Astrocyte (in vitro differentiated cells and primary cell): ENCODE measurements at regions not wholly inside any gene's neighbourhood (a gene's known extent, or its start where the extent isn't known, plus 50 kb on each side); places are given as distances from the start of the nearest gene placed in this dataset.

Source experiments
- DNase-seq: peaks from one replicate; pipeline ENCODE4 v3.0.0-alpha.2; 2010; ENCODE audit warnings: low read depth
- FAIRE-seq: peaks from 2 replicates; lab custom pipeline; 2011; peaks lifted over from hg19 to GRCh38; lab: Jason Lieb, UNC
- H2AFZ ChIP-seq: 2 replicates; pipeline ENCODE4 v1.6.0; 2012; ENCODE audit warnings: low read depth, low read length, inconsistent platforms
- H3K27ac ChIP-seq: 2 replicates; pipeline ENCODE4 v1.5.1; 2011; ENCODE audit warnings: low read depth, low read length, inconsistent platforms
- H3K27me3 ChIP-seq: 2 replicates; pipeline ENCODE4 v1.6.0; 2011; ENCODE audit warnings: low read length, inconsistent platforms; ENCODE audit not compliant: insufficient read depth
- H3K36me3 ChIP-seq: 2 replicates; pipeline ENCODE4 v1.5.1; 2011; ENCODE audit warnings: low read length, inconsistent platforms; ENCODE audit not compliant: insufficient read depth
- H3K4me1 ChIP-seq: 2 replicates; pipeline ENCODE4 v1.5.1; 2011; ENCODE audit warnings: low read length, inconsistent platforms; ENCODE audit not compliant: insufficient read depth
- H3K4me2 ChIP-seq: 2 replicates; pipeline ENCODE4 v1.6.0; 2012; ENCODE audit warnings: low read length, inconsistent platforms
- H3K4me3 ChIP-seq: 2 replicates; pipeline ENCODE4 v1.5.1; 2011; ENCODE audit warnings: low read depth, mild to moderate bottlenecking, low read length, inconsistent platforms; ENCODE audit not compliant: insufficient read depth
- H3K79me2 ChIP-seq: 2 replicates; pipeline ENCODE4 v1.6.0; 2012; ENCODE audit warnings: mild to moderate bottlenecking, low read length, inconsistent platforms; ENCODE audit not compliant: insufficient read depth
- H3K9ac ChIP-seq: 2 replicates; pipeline ENCODE4 v1.6.0; 2012; ENCODE audit warnings: mild to moderate bottlenecking, low read length, inconsistent platforms
- H3K9me3 ChIP-seq: 2 replicates; pipeline ENCODE4 v1.5.1; 2012; ENCODE audit warnings: low read depth, mild to moderate bottlenecking, low read length, inconsistent platforms; ENCODE audit not compliant: insufficient read depth
- H4K20me1 ChIP-seq: 2 replicates; pipeline ENCODE4 v1.6.0; 2012; ENCODE audit warnings: low read length, inconsistent platforms; ENCODE audit not compliant: insufficient read depth
- H3K27ac Mint-ChIP-seq: one replicate; pipeline ENCODE4 v1.8.0; 2021; ENCODE audit warnings: mild to moderate bottlenecking, mixed read lengths; ENCODE audit not compliant: unreplicated experiment
- H3K27me3 Mint-ChIP-seq: one replicate; pipeline ENCODE4 v1.8.0; 2021; ENCODE audit warnings: low read depth, mixed read lengths; ENCODE audit not compliant: unreplicated experiment
- H3K36me3 Mint-ChIP-seq: one replicate; pipeline ENCODE4 v1.8.0; 2021; ENCODE audit warnings: low read depth, mixed read lengths; ENCODE audit not compliant: unreplicated experiment
- H3K4me1 Mint-ChIP-seq: one replicate; pipeline ENCODE4 v1.8.0; 2021; ENCODE audit warnings: low read depth, mixed read lengths; ENCODE audit not compliant: unreplicated experiment
- H3K4me3 Mint-ChIP-seq: one replicate; pipeline ENCODE4 v1.8.0; 2021; ENCODE audit warnings: mild to moderate bottlenecking, moderate library complexity, mixed read lengths; ENCODE audit not compliant: unreplicated experiment
- H3K9me3 Mint-ChIP-seq: one replicate; pipeline ENCODE4 v1.8.0; 2021; ENCODE audit warnings: mild to moderate bottlenecking, mixed read lengths; ENCODE audit not compliant: unreplicated experiment
- EZH2 ChIP-seq: IDR thresholded peaks from 2 replicates; pipeline ENCODE4 v1.6.1; 2012; ENCODE audit warnings: mild to moderate bottlenecking, low read length, inconsistent platforms; ENCODE audit not compliant: insufficient read depth
- TF ChIP-seq, protein P1 (sequence below): IDR thresholded peaks from 2 replicates; pipeline ENCODE4 v1.5.1; 2011; ENCODE audit warnings: low read depth, mild to moderate bottlenecking, inconsistent platforms, low read length, moderate library complexity; ENCODE audit not compliant: insufficient read depth

DNA sequence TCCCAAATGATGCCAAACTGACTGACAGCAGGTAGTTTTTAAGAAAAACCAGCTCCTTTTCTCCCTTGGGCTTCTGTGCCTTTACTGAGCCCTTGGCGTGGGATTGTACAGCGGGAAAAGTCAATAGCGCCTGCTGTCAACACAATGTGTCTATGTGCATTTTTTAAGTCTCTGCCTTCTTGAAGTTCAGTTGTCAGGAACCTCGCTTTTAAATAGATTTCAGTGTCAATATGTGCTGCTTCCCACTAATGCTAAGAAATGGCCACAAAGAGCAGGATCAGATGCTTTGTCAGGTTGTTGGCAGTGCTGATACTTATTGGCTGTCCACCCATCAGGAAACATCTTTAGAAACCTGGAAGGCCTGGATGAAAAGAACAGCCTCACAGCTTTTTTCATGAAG lies 424.4 kb downstream of the C3orf38 start:
- no peak for TF ChIP-seq EZH2
- TF ChIP-seq, protein P1, sequence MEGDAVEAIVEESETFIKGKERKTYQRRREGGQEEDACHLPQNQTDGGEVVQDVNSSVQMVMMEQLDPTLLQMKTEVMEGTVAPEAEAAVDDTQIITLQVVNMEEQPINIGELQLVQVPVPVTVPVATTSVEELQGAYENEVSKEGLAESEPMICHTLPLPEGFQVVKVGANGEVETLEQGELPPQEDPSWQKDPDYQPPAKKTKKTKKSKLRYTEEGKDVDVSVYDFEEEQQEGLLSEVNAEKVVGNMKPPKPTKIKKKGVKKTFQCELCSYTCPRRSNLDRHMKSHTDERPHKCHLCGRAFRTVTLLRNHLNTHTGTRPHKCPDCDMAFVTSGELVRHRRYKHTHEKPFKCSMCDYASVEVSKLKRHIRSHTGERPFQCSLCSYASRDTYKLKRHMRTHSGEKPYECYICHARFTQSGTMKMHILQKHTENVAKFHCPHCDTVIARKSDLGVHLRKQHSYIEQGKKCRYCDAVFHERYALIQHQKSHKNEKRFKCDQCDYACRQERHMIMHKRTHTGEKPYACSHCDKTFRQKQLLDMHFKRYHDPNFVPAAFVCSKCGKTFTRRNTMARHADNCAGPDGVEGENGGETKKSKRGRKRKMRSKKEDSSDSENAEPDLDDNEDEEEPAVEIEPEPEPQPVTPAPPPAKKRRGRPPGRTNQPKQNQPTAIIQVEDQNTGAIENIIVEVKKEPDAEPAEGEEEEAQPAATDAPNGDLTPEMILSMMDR, result no peak

DNA sequence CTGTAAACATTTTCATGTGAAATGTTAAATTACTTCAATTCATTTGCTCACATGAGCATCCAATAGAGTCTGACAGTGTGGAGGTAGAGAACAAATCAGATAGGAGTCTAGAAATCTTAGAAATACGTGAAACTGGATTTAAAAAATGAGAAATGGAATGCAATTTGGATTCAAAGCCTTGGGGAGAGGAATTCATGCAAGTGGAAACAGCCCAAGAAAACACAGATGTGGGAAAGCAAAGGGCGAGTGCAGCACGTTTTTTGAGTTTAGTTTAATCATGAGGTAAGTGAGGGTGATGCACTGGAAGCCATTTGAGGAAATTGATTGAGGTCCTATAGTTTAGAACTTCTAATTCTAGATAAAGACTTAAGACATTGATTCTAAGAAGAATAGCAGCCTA lies 434.7 kb downstream of the C3orf38 start:
- Histone ChIP-seq H3K27me3 (no peaks in the 10 kb centered on the region), H3K9me3 (no peaks in the 10 kb centered on the region), H3K9ac (no peak overlapping the region), H3K4me3 (no peak overlapping the region), H3K4me2 (no peak overlapping the region), H3K36me3 (no peaks in the 10 kb centered on the region), H3K27ac (no peak overlapping the region), H4K20me1 (no peaks in the 10 kb centered on the region), H3K79me2 (no peaks in the 10 kb centered on the region), H3K4me1 (no peaks in the 10 kb centered on the region), H2AFZ (no peak overlapping the region)
- H3K9me3 Mint-ChIP-seq, result no peaks in the 10 kb centered on the region
- H3K4me3 Mint-ChIP-seq, result no peak overlapping the region
- H3K4me1 Mint-ChIP-seq, result peaks cover 11% of the 10 kb centered on the region
- DNase-seq (no peak), FAIRE-seq (no peak)
- no peaks in the 10 kb centered on the region for H3K36me3 Mint-ChIP-seq
- H3K27ac Mint-ChIP-seq, result no peak overlapping the region
- no peak for TF ChIP-seq EZH2
- TF ChIP-seq, protein P1, result no peak
- no peaks in the 10 kb centered on the region for H3K27me3 Mint-ChIP-seq

More for the DNA sequence above, 424.4 kb downstream of the C3orf38 start:
- Histone ChIP-seq H2AFZ (no peak overlapping the region), H3K27ac (no peak overlapping the region), H4K20me1 (no peaks in the 10 kb centered on the region), H3K9me3 (no peaks in the 10 kb centered on the region), H3K9ac (no peak overlapping the region), H3K4me1 (no peaks in the 10 kb centered on the region), H3K79me2 (no peaks in the 10 kb centered on the region), H3K4me3 (no peak overlapping the region), H3K27me3 (no peaks in the 10 kb centered on the region), H3K36me3 (no peaks in the 10 kb centered on the region), H3K4me2 (no peak overlapping the region)
- FAIRE-seq (no peak), DNase-seq (no peak)
- H3K36me3 Mint-ChIP-seq, result no peaks in the 10 kb centered on the region
- no peak overlapping the region for H3K4me3 Mint-ChIP-seq
- H3K4me1 Mint-ChIP-seq, result no peaks in the 10 kb centered on the region
- no peaks in the 10 kb centered on the region for H3K27me3 Mint-ChIP-seq
- H3K9me3 Mint-ChIP-seq, result peaks cover 4% of the 10 kb centered on the region
- no peak overlapping the region for H3K27ac Mint-ChIP-seq

DNA sequence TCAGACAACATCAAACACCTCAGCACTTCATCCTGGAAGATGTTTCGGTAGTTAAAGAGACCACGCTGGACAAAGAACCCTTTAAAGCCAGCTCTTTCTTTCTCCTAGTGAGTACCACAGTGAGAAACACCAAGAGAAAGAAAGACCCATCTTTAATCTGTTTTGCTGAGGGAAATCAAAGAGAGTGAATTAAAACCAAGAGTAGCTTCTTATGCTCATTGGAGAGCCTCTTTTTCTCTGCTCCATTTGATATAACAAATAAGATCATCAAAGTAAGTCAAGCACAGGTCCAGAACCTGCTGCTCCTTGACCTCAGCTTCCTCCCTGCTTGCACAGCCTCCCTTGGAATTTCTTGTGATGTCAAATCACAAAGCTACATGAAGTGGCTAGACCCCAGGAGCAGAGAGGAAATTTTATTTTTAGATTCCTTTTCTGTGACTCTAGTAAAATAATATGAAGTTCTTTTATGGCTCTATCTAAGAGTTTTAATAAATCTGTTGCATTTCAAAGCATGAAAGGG lies 436.4 kb downstream of the C3orf38 start:
- Histone ChIP-seq H3K4me1 (no peaks in the 10 kb centered on the region), H3K9ac (no peak overlapping the region), H3K79me2 (no peaks in the 10 kb centered on the region), H2AFZ (no peak overlapping the region), H4K20me1 (no peaks in the 10 kb centered on the region), H3K36me3 (no peaks in the 10 kb centered on the region), H3K9me3 (no peaks in the 10 kb centered on the region), H3K4me2 (no peak overlapping the region), H3K4me3 (no peak overlapping the region), H3K27ac (no peak overlapping the region), H3K27me3 (no peaks in the 10 kb centered on the region)
- FAIRE-seq, result no peak
- H3K4me1 Mint-ChIP-seq, result peaks cover 13% of the 10 kb centered on the region
- H3K36me3 Mint-ChIP-seq, result no peaks in the 10 kb centered on the region
- no peaks in the 10 kb centered on the region for H3K9me3 Mint-ChIP-seq
- H3K27me3 Mint-ChIP-seq, result no peaks in the 10 kb centered on the region
- no peak for TF ChIP-seq EZH2
- TF ChIP-seq, protein P1, result no peak
- H3K4me3 Mint-ChIP-seq, result no peak overlapping the region
- no peak for DNase-seq
- peak overlapping the region; percentile 44 for H3K27ac Mint-ChIP-seq
